Breast epithelium (tissue), 3 donors: ENCODE measurements at regions not wholly inside any gene's neighbourhood (a gene's known extent, or its start where the extent isn't known, plus 50 kb on each side); places are given as distances from the start of the nearest gene placed in this dataset.

Experiments
- CTCF ChIP-seq, 3 donors: fragments of 450-650 bp; IDR thresholded peaks; one replicate each; pipeline ENCODE4 v1.5.1; 2016 to 2017; ENCODE audit warnings: antibody characterized with exemption in 3 of 3, mild to moderate bottlenecking in 3 of 3, moderate library complexity in 3 of 3
- POLR2A ChIP-seq: fragments of 450-650 bp; IDR thresholded peaks from one replicate; pipeline ENCODE4 v1.6.1; 2016; ENCODE audit warnings: antibody characterized with exemption, mild to moderate bottlenecking, moderate library complexity
- POLR2AphosphoS5 ChIP-seq, 3 donors: sonication (generic); formaldehyde crosslinking; IDR thresholded peaks; one replicate each; pipeline ENCODE4 v1.6.1; 2017; ENCODE audit warnings: antibody characterized with exemption in 3 of 3

- TF ChIP-seq CTCF (IDR thresholded peaks at IDR 0.05) (no peak), POLR2A (no peak), POLR2AphosphoS5 (IDR thresholded peaks at IDR 0.05) (no peak)
Measured at GRCh38 chr17:70314506-70314905, 145.2 kb downstream of the KCNJ2 start.
